Neural cell (in vitro differentiated cells): ENCODE measurements at regions not wholly inside any gene's neighbourhood (a gene's known extent, or its start where the extent isn't known, plus 50 kb on each side); places are given as distances from the start of the nearest gene placed in this dataset.

Experiments used
- H2AFZ ChIP-seq: fragments of 200-600, 300-800 bp; sonication (generic), shearing (Covaris generic); 2 replicates; pipeline ENCODE4 v1.6.0; 2014; ENCODE audit warnings: low read depth, mild to moderate bottlenecking, antibody characterized with exemption, low read length, moderate library complexity
- H3F3A ChIP-seq: fragments of 200-600 bp; shearing (Covaris generic); 2 replicates; pipeline ENCODE4 v1.6.1; 2016; ENCODE audit warnings: mild to moderate bottlenecking, moderate library complexity, mixed read lengths, antibody characterized with exemption, low read length; ENCODE audit not compliant: insufficient read depth, poor library complexity, severe bottlenecking
- H3K27ac ChIP-seq: fragments of 200-600, 300-800 bp; sonication (generic), shearing (Covaris generic); 2 replicates; pipeline ENCODE4 v1.5.1; 2014; ENCODE audit warnings: mild to moderate bottlenecking, low read length, moderate library complexity
- H3K27me3 ChIP-seq: fragments of 300-800, 200-600 bp; sonication (generic), shearing (Covaris generic); 2 replicates; pipeline ENCODE4 v1.6.0; 2014; ENCODE audit warnings: mild to moderate bottlenecking, low read depth, low read length, moderate library complexity; ENCODE audit not compliant: insufficient read depth
- H3K36me3 ChIP-seq: fragments of 300-800, 200-600 bp; sonication (generic), shearing (Covaris generic); 2 replicates; pipeline ENCODE4 v1.5.1; 2014; ENCODE audit warnings: mild to moderate bottlenecking, antibody characterized with exemption, low read length, moderate library complexity; ENCODE audit not compliant: insufficient read depth
- H3K4me2 ChIP-seq: fragments of 300-800, 200-600 bp; sonication (generic), shearing (Covaris generic); 2 replicates; pipeline ENCODE4 v1.6.0; 2014; ENCODE audit warnings: mild to moderate bottlenecking, low read length
- H3K4me3 ChIP-seq: fragments of 300-800, 200-600 bp; sonication (generic), shearing (Covaris generic); 2 replicates; pipeline ENCODE4 v1.5.1; 2014; ENCODE audit warnings: mild to moderate bottlenecking, low read length, moderate library complexity
- H3K79me2 ChIP-seq: fragments of 200-600 bp; shearing (Covaris generic); replicated peaks from 2 replicates; pipeline ENCODE4 v1.6.0; 2014; ENCODE audit warnings: mild to moderate bottlenecking, low read length, moderate library complexity; ENCODE audit not compliant: insufficient read depth
- H3K9ac ChIP-seq: fragments of 300-800, 200-600 bp; sonication (generic), shearing (Covaris generic); 2 replicates; pipeline ENCODE4 v1.6.1; 2016; ENCODE audit warnings: mild to moderate bottlenecking, low read length, mixed read lengths
- H3K9me2 ChIP-seq: fragments of 200-600 bp; shearing (Covaris generic); 2 replicates; pipeline ENCODE4 v1.6.1; 2016; ENCODE audit warnings: mild to moderate bottlenecking, low read length, mixed read lengths; ENCODE audit not compliant: insufficient read depth
- H3K9me3 ChIP-seq: fragments of 200-600, 300-800 bp; sonication (generic), shearing (Covaris generic); 2 replicates; pipeline ENCODE4 v1.6.1; 2016; ENCODE audit warnings: mild to moderate bottlenecking, mixed run types, low read length, moderate library complexity, mixed read lengths
- H4K20me1 ChIP-seq: fragments of 200-600 bp; shearing (Covaris generic); 2 replicates; pipeline ENCODE4 v1.6.1; 2016; ENCODE audit warnings: mild to moderate bottlenecking, mixed run types; ENCODE audit not compliant: insufficient read depth
- EP300 ChIP-seq: fragments of 450-650 bp; conservative IDR thresholded peaks from 2 replicates; pipeline ENCODE4 v1.6.1; 2014; ENCODE audit warnings: antibody characterized with exemption, mild to moderate bottlenecking, moderate library complexity; ENCODE audit not compliant: poor library complexity, severe bottlenecking
- EZH2 ChIP-seq: fragments of 200-600, 300-800 bp; shearing (Covaris generic), sonication (generic); IDR thresholded peaks from 2 replicates; pipeline ENCODE4 v1.6.1; 2014; ENCODE audit warnings: antibody characterized with exemption, low read length, borderline replicate concordance, mild to moderate bottlenecking; ENCODE audit not compliant: insufficient read depth, poor library complexity, severe bottlenecking
- MXI1 ChIP-seq: fragments of 450-650 bp; conservative IDR thresholded peaks from 2 replicates; pipeline ENCODE4 v1.6.1; 2014; ENCODE audit warnings: antibody characterized with exemption, mild to moderate bottlenecking; ENCODE audit not compliant: poor library complexity, severe bottlenecking
- POLR2AphosphoS5 ChIP-seq: IDR thresholded peaks from 2 replicates; pipeline ENCODE4 v1.6.1; 2012
- RAD21 ChIP-seq: fragments of 450-650 bp; conservative IDR thresholded peaks from 2 replicates; pipeline ENCODE4 v1.6.1; 2014; ENCODE audit warnings: antibody characterized with exemption, mild to moderate bottlenecking, moderate library complexity
- SMC3 ChIP-seq: fragments of 450-650 bp; conservative IDR thresholded peaks from 2 replicates; pipeline ENCODE4 v1.6.1; 2014; ENCODE audit warnings: antibody characterized with exemption, mild to moderate bottlenecking, moderate library complexity; ENCODE audit not compliant: poor library complexity
- TAF1 ChIP-seq: IDR thresholded peaks from 2 replicates; pipeline ENCODE4 v1.6.1; 2012; ENCODE audit warnings: low read depth
- TF ChIP-seq, protein P1 (sequence below): IDR thresholded peaks from 2 replicates; pipeline ENCODE4 v1.6.1; 2012; ENCODE audit warnings: borderline replicate concordance
- TF ChIP-seq, protein P2 (sequence below): fragments of 450-650 bp; IDR thresholded peaks from 2 replicates; pipeline ENCODE4 v1.5.1; 2014; ENCODE audit warnings: antibody characterized with exemption, mild to moderate bottlenecking, moderate library complexity; ENCODE audit not compliant: poor library complexity, severe bottlenecking

DNA sequence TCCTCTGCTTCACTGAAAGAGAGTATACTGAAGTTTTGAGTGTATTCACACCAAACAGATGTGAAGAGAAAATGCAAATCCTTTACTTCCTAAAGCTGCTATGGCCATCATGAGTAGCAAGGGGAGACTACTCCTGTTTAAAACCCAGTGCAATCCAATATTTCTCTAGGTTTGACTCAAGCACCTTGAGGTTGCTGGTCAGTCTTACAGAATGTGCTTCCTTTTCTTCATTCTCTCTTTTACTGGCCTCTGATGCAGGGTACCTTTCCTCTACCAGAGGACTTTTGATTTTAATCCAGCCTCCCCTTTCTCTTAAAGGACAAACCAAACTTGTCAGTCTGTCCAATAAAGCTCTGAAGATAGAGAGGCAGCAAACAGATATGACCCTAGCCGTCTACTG lies 98.1 kb upstream of the TLE4 start:
- Histone ChIP-seq H3K9me3 (no peaks in the 10 kb centered on the region), H3F3A (no peaks in the 10 kb centered on the region), H3K4me3 (no peak overlapping the region), H2AFZ (no peak overlapping the region), H4K20me1 (no peaks in the 10 kb centered on the region), H3K4me2 (no peak overlapping the region), H3K9me2 (no peaks in the 10 kb centered on the region), H3K79me2 (no peaks in the 10 kb centered on the region), H3K27ac (no peak overlapping the region), H3K27me3 (no peaks in the 10 kb centered on the region), H3K36me3 (no peaks in the 10 kb centered on the region), H3K9ac (no peak overlapping the region)
- TF ChIP-seq RAD21 (no peak), POLR2AphosphoS5 (no peak), TAF1 (no peak), EP300 (no peak), SMC3 (no peak), EZH2 (no peak)
- TF ChIP-seq, protein P1, sequence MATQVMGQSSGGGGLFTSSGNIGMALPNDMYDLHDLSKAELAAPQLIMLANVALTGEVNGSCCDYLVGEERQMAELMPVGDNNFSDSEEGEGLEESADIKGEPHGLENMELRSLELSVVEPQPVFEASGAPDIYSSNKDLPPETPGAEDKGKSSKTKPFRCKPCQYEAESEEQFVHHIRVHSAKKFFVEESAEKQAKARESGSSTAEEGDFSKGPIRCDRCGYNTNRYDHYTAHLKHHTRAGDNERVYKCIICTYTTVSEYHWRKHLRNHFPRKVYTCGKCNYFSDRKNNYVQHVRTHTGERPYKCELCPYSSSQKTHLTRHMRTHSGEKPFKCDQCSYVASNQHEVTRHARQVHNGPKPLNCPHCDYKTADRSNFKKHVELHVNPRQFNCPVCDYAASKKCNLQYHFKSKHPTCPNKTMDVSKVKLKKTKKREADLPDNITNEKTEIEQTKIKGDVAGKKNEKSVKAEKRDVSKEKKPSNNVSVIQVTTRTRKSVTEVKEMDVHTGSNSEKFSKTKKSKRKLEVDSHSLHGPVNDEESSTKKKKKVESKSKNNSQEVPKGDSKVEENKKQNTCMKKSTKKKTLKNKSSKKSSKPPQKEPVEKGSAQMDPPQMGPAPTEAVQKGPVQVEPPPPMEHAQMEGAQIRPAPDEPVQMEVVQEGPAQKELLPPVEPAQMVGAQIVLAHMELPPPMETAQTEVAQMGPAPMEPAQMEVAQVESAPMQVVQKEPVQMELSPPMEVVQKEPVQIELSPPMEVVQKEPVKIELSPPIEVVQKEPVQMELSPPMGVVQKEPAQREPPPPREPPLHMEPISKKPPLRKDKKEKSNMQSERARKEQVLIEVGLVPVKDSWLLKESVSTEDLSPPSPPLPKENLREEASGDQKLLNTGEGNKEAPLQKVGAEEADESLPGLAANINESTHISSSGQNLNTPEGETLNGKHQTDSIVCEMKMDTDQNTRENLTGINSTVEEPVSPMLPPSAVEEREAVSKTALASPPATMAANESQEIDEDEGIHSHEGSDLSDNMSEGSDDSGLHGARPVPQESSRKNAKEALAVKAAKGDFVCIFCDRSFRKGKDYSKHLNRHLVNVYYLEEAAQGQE, result no peak
- TF ChIP-seq, protein P2, sequence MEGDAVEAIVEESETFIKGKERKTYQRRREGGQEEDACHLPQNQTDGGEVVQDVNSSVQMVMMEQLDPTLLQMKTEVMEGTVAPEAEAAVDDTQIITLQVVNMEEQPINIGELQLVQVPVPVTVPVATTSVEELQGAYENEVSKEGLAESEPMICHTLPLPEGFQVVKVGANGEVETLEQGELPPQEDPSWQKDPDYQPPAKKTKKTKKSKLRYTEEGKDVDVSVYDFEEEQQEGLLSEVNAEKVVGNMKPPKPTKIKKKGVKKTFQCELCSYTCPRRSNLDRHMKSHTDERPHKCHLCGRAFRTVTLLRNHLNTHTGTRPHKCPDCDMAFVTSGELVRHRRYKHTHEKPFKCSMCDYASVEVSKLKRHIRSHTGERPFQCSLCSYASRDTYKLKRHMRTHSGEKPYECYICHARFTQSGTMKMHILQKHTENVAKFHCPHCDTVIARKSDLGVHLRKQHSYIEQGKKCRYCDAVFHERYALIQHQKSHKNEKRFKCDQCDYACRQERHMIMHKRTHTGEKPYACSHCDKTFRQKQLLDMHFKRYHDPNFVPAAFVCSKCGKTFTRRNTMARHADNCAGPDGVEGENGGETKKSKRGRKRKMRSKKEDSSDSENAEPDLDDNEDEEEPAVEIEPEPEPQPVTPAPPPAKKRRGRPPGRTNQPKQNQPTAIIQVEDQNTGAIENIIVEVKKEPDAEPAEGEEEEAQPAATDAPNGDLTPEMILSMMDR, result no peak

DNA sequence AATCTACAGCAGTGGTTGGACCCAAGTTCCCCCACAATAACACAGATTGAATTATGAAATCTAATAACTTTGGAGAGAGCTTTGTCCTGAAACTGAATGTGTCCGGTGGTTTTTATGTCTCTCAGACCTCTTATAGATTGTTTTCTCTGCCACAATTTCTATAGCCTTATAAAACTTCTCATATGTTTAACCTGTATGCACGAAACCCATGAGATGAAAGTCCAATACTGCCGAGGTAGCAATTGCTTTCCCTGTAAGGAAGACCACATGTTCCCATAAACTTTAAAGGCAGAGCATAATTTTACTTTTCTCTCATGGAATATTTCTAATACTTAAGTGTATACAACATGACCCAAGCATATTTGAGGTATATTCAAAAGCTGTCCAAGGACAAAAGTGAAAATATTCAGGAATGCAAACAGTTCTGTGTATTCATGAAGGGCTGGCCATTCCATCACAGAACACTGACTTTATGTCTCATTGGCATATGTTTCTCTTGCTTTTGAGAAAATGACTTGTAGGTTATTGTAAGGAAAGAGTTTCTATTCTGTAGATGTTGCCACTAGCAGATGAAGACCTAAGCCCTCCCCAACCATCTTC lies 94.4 kb upstream of the TLE4 start:
- Histone ChIP-seq H3K4me3 (no peak overlapping the region), H3K9me2 (no peaks in the 10 kb centered on the region), H3K4me2 (no peak overlapping the region), H2AFZ (no peak overlapping the region), H3K9ac (no peak overlapping the region), H3K9me3 (no peaks in the 10 kb centered on the region), H3K27me3 (no peaks in the 10 kb centered on the region), H4K20me1 (no peaks in the 10 kb centered on the region), H3K79me2 (no peaks in the 10 kb centered on the region), H3F3A (no peaks in the 10 kb centered on the region), H3K27ac (no peak overlapping the region), H3K36me3 (no peaks in the 10 kb centered on the region)
- TF ChIP-seq SMC3 (no peak), TAF1 (no peak), EZH2 (no peak), RAD21 (no peak), EP300 (no peak), MXI1 (no peak), POLR2AphosphoS5 (no peak)
- TF ChIP-seq, protein P2, result no peak
- TF ChIP-seq, protein P1, result no peak
